Left lung (tissue), 4 donors: ENCODE measurements at regions not wholly inside any gene's neighbourhood (a gene's known extent, or its start where the extent isn't known, plus 50 kb on each side); places are given as distances from the start of the nearest gene placed in this dataset.

Experiments
- ATAC-seq: fragments of 200-7000 bp; cut with Tn5 transposase; one replicate; pipeline ENCODE4 v1.9.1; 2020; ENCODE audit warnings: moderate library complexity
- DNase-seq, 4 donors: peaks; one replicate each; pipeline ENCODE4 v3.0.0-alpha.2; 2013 to 2020
- H3K27ac ChIP-seq, 2 donors: fragments of 200-600 bp; sonication (generic) in 1 of 2; one replicate each; pipeline versions ENCODE4 v1.5.0 to v1.8.0; 2020 to 2021
- H3K27me3 ChIP-seq, 2 donors: fragments of 200-600 bp; sonication (generic) in 1 of 2; one replicate each; pipeline versions ENCODE4 v1.5.0 to v1.8.0; 2020 to 2021
- H3K36me3 ChIP-seq, 2 donors: fragments of 200-600 bp; sonication (generic) in 1 of 2; one replicate each; pipeline versions ENCODE4 v1.5.0 to v1.8.0; 2020 to 2021
- H3K4me1 ChIP-seq, 2 donors: fragments of 200-600 bp; one replicate each; pipeline ENCODE4 v1.8.0; 2021
- H3K4me3 ChIP-seq, 2 donors: fragments of 200-600 bp; sonication (generic) in 1 of 2; one replicate each; pipeline versions ENCODE4 v1.5.0 to v1.8.0; 2020 to 2021; ENCODE audit warnings: mild to moderate bottlenecking in 1 of 2
- H3K9me3 ChIP-seq, 2 donors: fragments of 200-600 bp; sonication (generic) in 1 of 2; one replicate each; pipeline versions ENCODE4 v1.5.0 to v1.8.0; 2020 to 2021
- intact Hi-C, 2 donors: fragments of 100-400 bp; cut with DNase I; formaldehyde crosslinking; loops; one replicate each; pipeline versions ENCODE4 v1.11.2 to v1.14.2; 2022
- TF ChIP-seq, protein P1 (sequence below), 2 donors: fragments of 200-600 bp; sonication (generic) in 1 of 2; IDR thresholded peaks; one replicate each; pipeline versions ENCODE4 v1.5.0 to v1.8.0; 2021; ENCODE audit warnings: antibody characterized with exemption in 2 of 2
- donor health status: DM: no; HTN: yes; CAD: no.
- donor health status: DM: no; HTN: no; CAD: no.

DNA sequence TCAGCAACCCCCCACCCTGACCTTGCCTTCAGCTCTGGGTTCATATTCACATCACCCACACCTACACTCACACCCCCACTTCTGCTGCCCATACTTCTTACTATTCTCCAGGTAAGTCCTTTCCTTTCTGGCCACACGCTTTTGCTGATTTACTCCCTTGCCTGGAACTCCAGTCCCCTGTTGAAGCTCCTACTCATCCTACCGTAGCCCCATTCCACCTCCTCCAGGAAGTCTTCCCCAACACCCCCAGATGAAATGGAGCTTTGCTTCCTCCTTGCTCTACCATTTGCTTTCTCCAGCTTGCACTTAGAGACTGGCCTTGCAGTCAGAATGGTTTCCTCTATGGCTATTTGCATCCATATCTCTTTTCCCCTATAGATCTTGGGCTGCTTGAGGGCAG lies 182.3 kb downstream of the MELK start:
- intact Hi-C loops: no loop called here
- TF ChIP-seq, protein P1, sequence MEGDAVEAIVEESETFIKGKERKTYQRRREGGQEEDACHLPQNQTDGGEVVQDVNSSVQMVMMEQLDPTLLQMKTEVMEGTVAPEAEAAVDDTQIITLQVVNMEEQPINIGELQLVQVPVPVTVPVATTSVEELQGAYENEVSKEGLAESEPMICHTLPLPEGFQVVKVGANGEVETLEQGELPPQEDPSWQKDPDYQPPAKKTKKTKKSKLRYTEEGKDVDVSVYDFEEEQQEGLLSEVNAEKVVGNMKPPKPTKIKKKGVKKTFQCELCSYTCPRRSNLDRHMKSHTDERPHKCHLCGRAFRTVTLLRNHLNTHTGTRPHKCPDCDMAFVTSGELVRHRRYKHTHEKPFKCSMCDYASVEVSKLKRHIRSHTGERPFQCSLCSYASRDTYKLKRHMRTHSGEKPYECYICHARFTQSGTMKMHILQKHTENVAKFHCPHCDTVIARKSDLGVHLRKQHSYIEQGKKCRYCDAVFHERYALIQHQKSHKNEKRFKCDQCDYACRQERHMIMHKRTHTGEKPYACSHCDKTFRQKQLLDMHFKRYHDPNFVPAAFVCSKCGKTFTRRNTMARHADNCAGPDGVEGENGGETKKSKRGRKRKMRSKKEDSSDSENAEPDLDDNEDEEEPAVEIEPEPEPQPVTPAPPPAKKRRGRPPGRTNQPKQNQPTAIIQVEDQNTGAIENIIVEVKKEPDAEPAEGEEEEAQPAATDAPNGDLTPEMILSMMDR (IDR thresholded peaks at IDR 0.05): no peak
- no peaks in the 10 kb centered on the region for H3K36me3 ChIP-seq

DNA sequence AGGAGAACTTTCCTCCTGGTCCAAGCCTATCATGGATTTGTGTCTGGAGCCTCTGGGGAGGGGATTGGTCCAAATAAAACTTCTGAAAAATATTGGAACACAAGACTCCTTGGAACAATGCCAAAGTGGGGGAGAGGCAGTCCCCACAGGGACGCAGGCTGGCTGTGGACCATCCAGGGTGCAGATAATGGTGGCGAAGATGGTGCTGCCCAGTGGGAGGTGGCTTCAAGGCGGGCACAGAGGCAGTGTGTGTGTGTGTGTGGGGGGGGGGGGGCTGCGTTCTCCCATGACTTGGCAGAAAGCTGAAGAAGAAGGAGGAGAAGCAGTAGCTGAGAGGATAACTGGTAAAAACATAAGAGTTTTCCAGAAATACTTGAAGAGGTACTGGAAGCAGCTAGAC lies 186.4 kb downstream of the MELK start:
- Histone ChIP-seq H3K4me1 (no peaks in the 10 kb centered on the region), H3K36me3 (no peaks in the 10 kb centered on the region), H3K9me3 (no peaks in the 10 kb centered on the region), H3K27me3 (peaks cover 0 to 88% of the 10 kb centered on the region in 2 donors), H3K27ac (no peak overlapping the region), H3K4me3 (no peak overlapping the region)
- intact Hi-C loops: no loop called here
- TF ChIP-seq, protein P1 (IDR thresholded peaks at IDR 0.05): no peak
- no peak for ATAC-seq
- DNase-seq: no peak

More for the DNA sequence above, 182.3 kb downstream of the MELK start:
- H3K4me1 ChIP-seq: peaks cover 0 to 5% of the 10 kb centered on the region in 2 donors
- H3K27ac ChIP-seq: no peak overlapping the region
- peaks cover 0 to 65% of the 10 kb centered on the region in 2 donors for H3K27me3 ChIP-seq
- no peak overlapping the region for H3K4me3 ChIP-seq
- no peak for DNase-seq
- H3K9me3 ChIP-seq: no peaks in the 10 kb centered on the region
- no peak for ATAC-seq

DNA sequence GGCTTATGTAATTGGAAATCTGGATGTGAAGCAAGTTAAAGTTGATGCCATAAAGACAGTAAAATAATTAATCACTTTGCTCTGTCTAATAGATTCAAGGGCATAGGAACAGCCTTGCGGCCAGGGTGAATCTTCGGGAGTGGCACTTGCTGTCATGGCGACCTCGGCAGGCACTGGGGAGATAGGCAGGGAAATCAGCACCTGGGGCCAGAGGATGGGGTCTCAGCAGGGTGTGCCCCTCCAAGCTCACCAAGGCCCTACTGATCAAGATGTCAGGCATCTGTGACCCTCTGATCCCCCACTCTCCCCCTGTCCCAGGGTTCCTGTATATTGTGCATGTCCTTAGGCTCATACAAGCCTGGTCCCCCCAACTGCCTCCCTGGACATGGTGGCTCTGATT lies 187.3 kb downstream of the MELK start:
- no peak for ATAC-seq
- H3K27ac ChIP-seq: no peak overlapping the region
- no peak for DNase-seq
- intact Hi-C loops: no loop called here
- no peaks in the 10 kb centered on the region for H3K9me3 ChIP-seq
- no peaks in the 10 kb centered on the region for H3K36me3 ChIP-seq
- H3K27me3 ChIP-seq: peaks cover 0 to 86% of the 10 kb centered on the region in 2 donors
- no peak overlapping the region for H3K4me3 ChIP-seq
- no peaks in the 10 kb centered on the region for H3K4me1 ChIP-seq
- TF ChIP-seq, protein P1 (IDR thresholded peaks at IDR 0.05): no peak

DNA sequence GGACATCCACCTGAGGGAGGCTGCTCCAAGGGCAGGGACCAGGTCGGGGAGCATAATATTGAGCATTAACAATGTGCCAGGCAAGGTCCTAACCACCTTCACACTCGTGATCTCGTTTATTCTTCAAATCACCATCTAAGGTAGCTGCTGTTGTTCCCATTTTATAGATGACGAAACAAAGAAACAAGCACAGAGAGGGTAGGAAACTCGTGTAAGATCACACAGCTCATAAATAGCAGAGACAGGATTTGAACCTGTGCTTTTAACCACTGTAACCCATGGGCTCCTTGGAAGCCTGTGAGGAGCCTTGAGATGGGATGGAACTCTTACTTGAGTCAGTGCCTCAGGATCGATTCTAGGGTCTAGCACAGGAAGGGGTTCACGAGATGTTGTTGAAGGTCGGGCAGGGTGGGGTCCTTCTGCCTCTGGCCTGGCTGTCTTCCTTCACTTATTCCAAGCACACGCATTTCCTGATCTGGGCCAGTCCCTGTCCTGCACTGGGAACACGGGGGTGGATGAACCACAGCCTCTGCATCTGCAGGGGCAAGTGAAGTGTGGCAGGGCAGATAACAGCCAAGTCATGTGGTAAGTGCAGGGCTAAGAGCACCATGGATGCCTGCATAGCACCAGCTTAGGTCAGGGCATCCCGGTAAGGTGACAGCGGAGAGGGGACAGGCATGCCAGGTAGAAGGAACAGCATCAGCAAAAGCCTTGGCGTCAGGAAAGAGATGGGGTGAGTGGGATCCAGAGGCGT lies 188.1 kb downstream of the MELK start:
- TF ChIP-seq, protein P1 (IDR thresholded peaks at IDR 0.05): no peak
- intact Hi-C loops: no loop called here
- DNase-seq (no peak), ATAC-seq (no peak)
- no peak overlapping the region for H3K4me3 ChIP-seq
- H3K9me3 ChIP-seq: no peaks in the 10 kb centered on the region
- H3K27ac ChIP-seq: no peak overlapping the region
- H3K27me3 ChIP-seq: peaks cover 0 to 86% of the 10 kb centered on the region in 2 donors
- H3K36me3 ChIP-seq: no peaks in the 10 kb centered on the region
- no peaks in the 10 kb centered on the region for H3K4me1 ChIP-seq

DNA sequence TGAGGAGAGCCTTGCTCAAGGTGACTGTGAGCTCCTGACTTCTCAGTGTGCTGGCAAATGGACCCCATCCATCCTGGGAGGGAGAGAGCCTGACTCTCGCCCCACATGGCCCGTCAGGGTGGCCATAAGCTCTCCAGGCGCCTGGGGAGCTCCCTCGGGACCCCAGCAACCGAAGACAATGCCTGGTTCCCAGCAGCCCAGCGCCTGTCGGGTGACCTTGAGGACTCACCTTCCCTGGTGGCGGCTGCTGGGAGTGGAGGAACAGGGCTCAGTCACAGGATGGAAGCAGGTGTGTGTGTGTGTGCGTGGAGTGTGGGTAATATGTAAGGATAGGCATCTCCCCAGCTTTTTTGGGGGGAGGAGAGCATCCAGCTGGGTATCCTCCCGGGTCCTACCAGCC lies 190.3 kb downstream of the MELK start:
- Histone ChIP-seq H3K9me3 (no peaks in the 10 kb centered on the region), H3K27me3 (peaks cover 0 to 78% of the 10 kb centered on the region in 2 donors), H3K4me3 (no peak overlapping the region), H3K36me3 (no peaks in the 10 kb centered on the region), H3K27ac (no peak overlapping the region), H3K4me1 (no peaks in the 10 kb centered on the region)
- no peak for ATAC-seq
- intact Hi-C loops: no loop called here
- DNase-seq: no peak
- TF ChIP-seq, protein P1 (IDR thresholded peaks at IDR 0.05): no peak
